Transverse colon (tissue), 4 donors: ENCODE measurements at regions not wholly inside any gene's neighbourhood (a gene's known extent, or its start where the extent isn't known, plus 50 kb on each side); places are given as distances from the start of the nearest gene placed in this dataset.
"Not testable (repeated sequence)": the region's sequence is repeated elsewhere in the genome, so short reads cannot be mapped to it uniquely, and the experiment has no call there.

Source experiments
- DNase-seq: peaks from one replicate; pipeline ENCODE4 v3.0.0-alpha.2; 2019
- H3K27ac ChIP-seq, 4 donors: fragments of 200-600 bp; sonication (generic); 2 replicates each; pipeline ENCODE4 v1.5.1; 2016 to 2018; ENCODE audit warnings: inconsistent platforms in 4 of 4
- H3K27me3 ChIP-seq: fragments of 200-600 bp; sonication (generic); 2 replicates; pipeline ENCODE4 v1.5.1; 2017; ENCODE audit warnings: inconsistent platforms
- H3K36me3 ChIP-seq, 4 donors: fragments of 200-600 bp; sonication (generic); 2 replicates each; pipeline ENCODE4 v1.5.1; 2017 to 2019; ENCODE audit warnings: inconsistent platforms in 4 of 4
- H3K4me1 ChIP-seq, 4 donors: fragments of 200-600 bp; sonication (generic); 2 replicates each; pipeline ENCODE4 v1.5.1; 2017 to 2020; ENCODE audit warnings: inconsistent platforms in 4 of 4
- H3K4me3 ChIP-seq, 4 donors: fragments of 200-600 bp; sonication (generic); 1 replicate in 1 of 4; 2 replicates in 3 of 4; pipeline versions ENCODE4 v1.5.1 to v1.6.1; 2017 to 2019; ENCODE audit warnings: inconsistent platforms in 4 of 4
- H3K9me3 ChIP-seq, 2 donors: fragments of 200-600 bp; sonication (generic); 2 replicates each; pipeline ENCODE4 v1.5.1; 2017 to 2019; ENCODE audit warnings: inconsistent platforms in 2 of 2
- CTCF ChIP-seq, 5 experiments: fragments of 200-600 bp in 3 of 5; fragments of 450-650 bp in 2 of 5; sonication (generic) in 3 of 5; IDR thresholded peaks; 1 replicate in 2 of 5; 2 replicates in 3 of 5; pipeline ENCODE4 v1.5.1; 2016 to 2017; ENCODE audit warnings: antibody characterized with exemption in 5 of 5, inconsistent platforms in 3 of 5, mild to moderate bottlenecking in 2 of 5, moderate library complexity in 1 of 5
- EP300 ChIP-seq: sonication (generic); formaldehyde crosslinking; IDR thresholded peaks from one replicate; pipeline ENCODE4 v1.6.1; 2017; ENCODE audit warnings: antibody characterized with exemption, low read depth
- POLR2A ChIP-seq: fragments of 450-650 bp; IDR thresholded peaks from one replicate; pipeline ENCODE4 v1.6.1; 2016; ENCODE audit warnings: antibody characterized with exemption, mild to moderate bottlenecking, moderate library complexity
- POLR2AphosphoS5 ChIP-seq, 3 donors: sonication (generic); formaldehyde crosslinking; IDR thresholded peaks; one replicate each; pipeline ENCODE4 v1.6.1; 2016; ENCODE audit warnings: antibody characterized with exemption in 3 of 3
- WGBS, 2 donors: methylation state at CpG; one replicate each; pipeline ENCODE4 v1.1.5; 2018; ENCODE audit warnings: low coverage in 1 of 2; 5-methylcytosine and 5-hydroxymethylcytosine counted together
- in situ Hi-C, 4 donors: fragments of 200-750 bp; cut with MboI; loops; one replicate each; pipeline versions ENCODE4 v1.15.0 to v1.15.1; 2017; ENCODE audit warnings: low sequenced_read_pairs in 3 of 4, low pct_ligation_motif_present in 1 of 4, low pct_unique_long_range_greater_than_20kb in 1 of 4
- intact Hi-C: fragments of 100-400 bp; cut with DNase I; formaldehyde crosslinking; loops from one replicate; pipeline ENCODE4 v1.15.1; 2023; ENCODE audit warnings: low total_unique reads

DNA sequence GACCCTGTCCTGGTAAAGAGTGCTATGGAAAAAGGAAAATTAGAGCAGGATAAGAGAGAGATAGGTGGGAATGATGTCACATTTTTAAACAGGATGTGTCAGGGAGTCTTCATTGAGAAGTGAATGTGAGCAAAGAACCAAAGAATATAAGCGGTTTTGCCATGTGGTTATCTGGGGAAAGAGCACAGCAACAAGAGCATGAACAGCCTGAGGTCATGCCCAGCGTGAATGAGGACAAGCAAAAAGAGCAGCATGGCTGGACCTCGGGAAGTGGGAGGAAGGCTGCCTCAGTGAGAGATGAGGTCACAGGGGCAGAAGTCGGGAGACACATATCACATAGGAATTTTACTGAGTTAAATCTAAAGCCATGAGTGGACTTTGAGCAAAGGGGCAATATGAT is 82.8 kb upstream of the HES1 start:
- H3K9me3 ChIP-seq: no peaks in the 10 kb centered on the region
- H3K27ac ChIP-seq: no peak overlapping the region
- intact Hi-C loops (no loop called here), in situ Hi-C loops (no loop called here)
- no peak overlapping the region for H3K4me3 ChIP-seq
- no peak for DNase-seq
- WGBS, 2 donors: 90 to 92% methylated on average over 3 to 4 of the region's 4 CpGs
- H3K4me1 ChIP-seq: peaks cover 0 to 31% (median 15%) of the 10 kb centered on the region in 4 donors
- no peaks in the 10 kb centered on the region for H3K36me3 ChIP-seq
- TF ChIP-seq CTCF (IDR thresholded peaks at IDR 0.05) (no peak), POLR2A (no peak)
- H3K27me3 ChIP-seq: no peaks in the 10 kb centered on the region

- intact Hi-C loops (no loop called here), in situ Hi-C loops (no loop called here)
- H3K9me3 ChIP-seq: no peaks in the 10 kb centered on the region
Observed at GRCh38 chr3:194054016-194054415, 81.9 kb upstream of the HES1 start.

GRCh38 chr3:194054540-194054939 is 81.4 kb upstream of the HES1 start:
- peaks cover 0 to 28% (median 12%) of the 10 kb centered on the region in 4 donors for H3K4me1 ChIP-seq
- intact Hi-C loops (no loop called here), in situ Hi-C loops (no loop called here)
- no peaks in the 10 kb centered on the region for H3K27me3 ChIP-seq
- H3K4me3 ChIP-seq: no peak overlapping the region
- H3K36me3 ChIP-seq: no peaks in the 10 kb centered on the region
- H3K9me3 ChIP-seq: no peaks in the 10 kb centered on the region
- no peak overlapping the region for H3K27ac ChIP-seq
- no peak for TF ChIP-seq EP300
- no peak for TF ChIP-seq CTCF (IDR thresholded peaks at IDR 0.05)
- TF ChIP-seq POLR2A: no peak
- TF ChIP-seq POLR2AphosphoS5 (IDR thresholded peaks at IDR 0.05): no peak
- no peak for DNase-seq
- 92% methylated on average over 5 of the region's 5 CpGs; no CpG with 5 or more reads in 1 of the 2 donors for WGBS, 2 donors

More at GRCh38 chr3:194054016-194054415, 81.9 kb upstream of the HES1 start:
- WGBS, 2 donors: 80% methylated on average over 2 of the region's 2 CpGs
- Histone ChIP-seq H3K27me3 (no peaks in the 10 kb centered on the region), H3K36me3 (no peaks in the 10 kb centered on the region), H3K4me3 (no peak overlapping the region), H3K27ac (no peak overlapping the region), H3K4me1 (peaks cover 0 to 33% (median 17%) of the 10 kb centered on the region in 4 donors)
- no peak for DNase-seq
- no peak for TF ChIP-seq CTCF (IDR thresholded peaks at IDR 0.05)

- TF ChIP-seq POLR2AphosphoS5 (IDR thresholded peaks at IDR 0.05) (no peak), EP300 (no peak), POLR2A (no peak), CTCF (IDR thresholded peaks at IDR 0.05) (no peak)
- intact Hi-C loops: no loop called here
- H3K27me3 ChIP-seq: no peaks in the 10 kb centered on the region
- 93 to 100% methylated on average over 3 of the region's 3 CpGs for WGBS, 2 donors
- H3K4me3 ChIP-seq: no peak overlapping the region
- in situ Hi-C loops: no loop called here
- H3K27ac ChIP-seq: no peak overlapping the region
- peaks cover 0 to 25% (median 10%) of the 10 kb centered on the region in 4 donors for H3K4me1 ChIP-seq
- no peak for DNase-seq
- no peaks in the 10 kb centered on the region for H3K36me3 ChIP-seq
- no peaks in the 10 kb centered on the region for H3K9me3 ChIP-seq
Observed at GRCh38 chr3:194054961-194055360, 81.0 kb upstream of the HES1 start.

DNA sequence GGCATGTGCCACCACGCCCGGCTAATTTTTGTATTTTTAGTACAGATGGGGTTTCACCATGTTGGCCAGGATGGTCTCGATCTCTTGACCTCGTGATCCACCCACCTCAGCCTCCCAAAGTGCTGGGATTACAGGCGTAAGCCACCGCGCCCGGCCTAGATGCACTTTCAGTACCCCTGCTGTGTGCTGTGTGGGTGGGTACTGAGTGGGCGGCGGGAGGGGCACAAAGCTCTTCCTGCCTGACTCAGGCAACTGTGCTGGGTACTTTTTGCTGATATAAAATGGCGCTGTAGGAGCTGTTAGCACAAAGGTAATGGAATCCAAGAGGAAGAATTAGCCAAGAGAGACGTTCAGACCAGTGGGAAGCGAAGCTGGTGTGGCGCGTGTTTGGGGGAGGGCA is 79.6 kb upstream of the HES1 start:
- H3K27ac ChIP-seq, DNase-seq, H3K4me3 ChIP-seq, H3K9me3 ChIP-seq, in situ Hi-C loops, H3K27me3 ChIP-seq, H3K36me3 ChIP-seq, intact Hi-C loops: not testable (repeated sequence)
- WGBS, 2 donors: 85 to 89% methylated on average over 4 to 15 of the region's 15 CpGs
- H3K4me1 ChIP-seq: peaks cover 0 to 22% (median 9%) of the 10 kb centered on the region in 4 donors
